Activated CD8-positive, alpha-beta memory T cell treated with anti-CD3 and anti-CD28 coated beads, Interleukin-2, amount 50 U/mL, for 24 hours (primary cell): ENCODE measurements at regions not wholly inside any gene's neighbourhood (a gene's known extent, or its start where the extent isn't known, plus 50 kb on each side); places are given as distances from the start of the nearest gene placed in this dataset.

ENCODE experiments used
- DNase-seq: peaks from one replicate; pipeline ENCODE4 v3.0.0-alpha.2; 2020; ENCODE audit errors: extremely low read depth

DNA sequence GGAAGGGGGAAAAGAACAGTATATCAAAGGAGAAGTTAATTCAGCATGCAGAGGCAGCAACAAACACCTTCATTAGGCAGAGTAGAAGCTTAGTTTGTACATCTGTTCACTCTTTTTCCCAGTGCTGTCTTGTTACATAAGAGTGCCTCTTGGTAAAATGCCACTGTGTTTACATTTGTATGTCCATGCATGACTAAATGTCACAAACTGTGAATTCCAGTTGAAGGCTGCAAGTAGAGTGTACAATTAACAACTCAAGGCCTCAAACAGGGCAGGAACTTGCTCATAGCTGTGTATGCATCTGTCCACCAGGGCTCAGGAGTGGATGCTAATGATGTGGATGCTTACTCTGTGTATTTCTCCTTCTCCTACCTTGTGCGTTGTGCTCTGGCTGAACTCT is 214.2 kb upstream of the TPM1 start:
- DNase-seq, result no peak

DNA sequence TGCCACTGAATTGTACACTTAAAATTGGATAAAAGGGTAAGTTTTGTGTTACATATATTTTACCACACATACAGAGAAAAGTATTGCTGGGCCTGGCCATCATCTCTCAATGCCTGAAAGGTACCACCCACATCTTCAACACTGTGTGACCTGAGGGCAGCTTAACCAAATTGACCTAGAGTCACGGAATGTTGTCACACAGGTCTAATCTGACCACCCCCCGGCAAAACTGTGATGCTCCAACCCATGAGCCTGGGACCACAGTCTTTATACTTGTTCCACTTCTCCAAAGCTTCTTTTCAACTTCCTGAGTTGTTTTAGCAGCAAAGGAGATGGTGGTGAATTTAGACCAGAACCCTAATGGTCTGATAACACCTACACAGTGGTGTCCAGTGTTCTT is 210.3 kb upstream of the TPM1 start:
- DNase-seq, result no peak

DNA sequence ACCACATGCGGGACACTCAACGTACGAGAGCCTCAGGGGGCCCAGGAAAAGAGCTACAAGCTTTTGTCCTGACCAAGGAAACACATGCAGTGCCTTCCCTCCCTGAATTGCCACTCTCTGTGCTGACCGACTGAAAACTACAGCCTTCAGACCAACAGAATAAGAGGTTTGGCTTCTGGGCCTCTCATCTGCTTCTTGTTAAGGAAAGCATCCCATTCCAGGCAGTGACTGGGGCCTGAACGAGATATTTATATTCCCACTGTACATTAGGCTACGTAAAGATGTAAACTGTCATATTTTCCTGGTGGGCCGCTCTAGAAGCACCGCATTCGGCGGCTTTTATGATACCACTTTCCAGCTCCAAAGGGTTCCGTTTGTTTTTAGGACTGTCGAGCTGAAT is 208.9 kb upstream of the TPM1 start:
- no peak for DNase-seq

DNA sequence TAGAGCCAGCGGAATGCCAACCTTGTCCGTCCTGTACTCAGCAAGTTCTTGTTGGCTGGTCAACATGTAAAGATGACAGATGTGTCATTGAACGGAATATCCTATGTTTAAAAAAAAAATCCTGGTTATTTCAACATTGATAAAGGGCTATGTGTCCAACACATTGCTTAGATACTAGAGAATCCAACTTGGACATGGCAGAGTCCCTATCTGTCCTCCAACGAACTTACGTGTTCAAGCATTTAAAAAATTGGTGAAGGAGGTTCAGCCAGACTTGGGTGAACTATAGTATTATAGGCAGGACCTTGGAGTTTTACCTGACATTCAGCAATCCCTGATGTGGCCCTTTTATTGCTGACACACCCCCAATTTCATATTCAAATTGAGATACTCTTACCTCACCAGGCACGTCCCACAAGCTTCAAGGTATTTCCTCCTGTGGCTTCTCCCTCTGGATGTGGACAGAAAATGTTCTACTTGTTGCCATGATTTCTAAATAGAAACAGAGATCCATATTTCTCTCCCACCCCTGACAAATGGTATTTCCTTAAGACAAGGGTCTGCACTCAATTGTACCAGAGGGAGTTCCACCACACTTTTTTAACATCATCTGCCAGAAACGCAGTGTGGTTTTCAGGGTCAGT is 207.7 kb upstream of the TPM1 start:
- no peak for DNase-seq

DNA sequence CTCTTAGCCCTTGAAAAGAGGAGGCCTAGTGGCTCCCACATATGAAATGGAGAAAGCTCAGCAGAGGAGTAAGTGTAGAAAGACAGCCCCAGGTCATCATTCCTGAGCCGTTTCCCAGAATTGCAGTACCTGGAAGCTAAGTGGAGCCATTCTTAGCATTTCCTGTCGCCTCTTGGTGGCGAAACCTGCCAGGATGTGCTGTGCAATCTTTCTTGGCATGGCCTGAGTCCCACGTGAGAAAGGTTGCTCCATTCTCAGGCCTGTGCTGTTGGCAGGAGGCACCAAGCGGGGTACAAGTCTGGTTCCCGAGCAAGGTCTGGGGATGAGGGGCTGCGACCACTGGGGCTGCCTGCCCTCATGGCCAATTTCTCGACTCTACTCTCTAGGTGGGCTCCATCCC is 207.2 kb upstream of the TPM1 start:
- no peak for DNase-seq

DNA sequence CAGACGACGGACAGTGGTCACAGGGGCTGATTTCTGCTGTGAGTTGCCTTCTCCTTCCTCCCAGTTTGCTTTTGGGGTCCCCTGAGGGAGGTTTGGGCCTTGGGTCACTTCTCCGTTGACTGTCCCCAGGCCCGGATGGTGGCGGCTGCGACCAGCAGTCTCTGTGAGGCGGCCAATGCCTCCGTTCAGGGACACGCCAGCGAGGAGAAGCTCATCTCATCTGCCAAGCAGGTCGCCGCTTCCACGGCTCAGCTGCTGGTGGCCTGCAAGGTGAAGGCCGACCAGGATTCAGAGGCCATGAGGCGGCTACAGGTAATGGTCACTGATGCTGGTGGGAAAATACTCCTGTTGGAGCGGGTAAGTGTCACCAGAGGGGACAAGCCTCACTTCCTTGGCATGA is 206.8 kb upstream of the TPM1 start:
- DNase-seq, result no peak

DNA sequence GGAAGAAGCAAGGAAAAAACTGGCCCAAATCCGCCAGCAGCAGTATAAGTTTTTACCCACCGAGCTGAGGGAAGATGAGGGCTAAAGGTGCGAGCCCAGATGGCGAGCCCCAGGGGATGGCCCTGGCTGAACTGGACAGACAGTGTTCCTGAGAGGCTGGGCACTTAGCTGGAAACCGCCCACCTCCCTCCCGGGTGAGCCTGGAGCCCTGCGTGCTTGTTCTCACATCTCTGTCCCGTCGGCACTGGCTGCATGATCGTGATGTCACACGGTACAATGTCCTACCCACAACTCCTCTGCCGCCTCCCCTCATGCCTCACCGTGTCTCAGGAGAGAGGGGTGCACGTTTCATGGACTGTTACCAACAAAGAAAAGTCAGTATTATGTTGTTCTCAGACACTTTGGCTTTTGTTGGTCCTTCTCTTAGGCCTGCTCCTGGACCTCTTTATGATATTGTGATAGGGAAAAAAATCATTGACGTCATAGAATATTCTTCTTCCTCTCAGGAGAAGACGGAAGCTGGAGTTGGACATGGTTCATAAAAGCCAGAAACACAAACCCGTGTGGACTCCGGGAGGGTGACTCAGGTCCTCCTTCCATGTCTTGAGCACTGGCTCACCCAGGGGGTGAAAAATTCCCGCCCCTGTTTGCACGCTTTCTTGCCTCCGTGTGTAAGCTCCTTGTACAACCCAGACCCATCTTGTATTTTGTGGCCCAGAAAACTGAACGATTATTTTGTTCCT is 201.8 kb upstream of the TPM1 start:
- DNase-seq, result no peak

DNA sequence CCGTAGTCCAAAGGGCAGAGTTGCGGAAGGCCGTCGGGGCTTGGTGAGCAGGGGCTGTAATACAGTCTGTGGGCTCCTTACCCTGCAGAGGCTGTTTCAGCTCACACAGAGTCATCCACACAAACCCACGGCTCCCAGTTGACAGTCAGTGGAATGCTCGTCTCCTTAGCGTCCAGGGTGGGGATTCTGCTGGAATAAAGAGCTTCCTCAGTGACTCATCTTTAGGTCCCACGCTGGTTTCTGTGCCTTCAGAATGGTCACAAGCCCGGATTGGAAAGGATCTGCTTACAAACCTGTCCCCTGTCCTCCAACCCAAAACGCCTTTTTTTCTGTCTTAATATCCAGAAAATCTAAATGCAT is 201.3 kb upstream of the TPM1 start:
- DNase-seq, result no peak

DNA sequence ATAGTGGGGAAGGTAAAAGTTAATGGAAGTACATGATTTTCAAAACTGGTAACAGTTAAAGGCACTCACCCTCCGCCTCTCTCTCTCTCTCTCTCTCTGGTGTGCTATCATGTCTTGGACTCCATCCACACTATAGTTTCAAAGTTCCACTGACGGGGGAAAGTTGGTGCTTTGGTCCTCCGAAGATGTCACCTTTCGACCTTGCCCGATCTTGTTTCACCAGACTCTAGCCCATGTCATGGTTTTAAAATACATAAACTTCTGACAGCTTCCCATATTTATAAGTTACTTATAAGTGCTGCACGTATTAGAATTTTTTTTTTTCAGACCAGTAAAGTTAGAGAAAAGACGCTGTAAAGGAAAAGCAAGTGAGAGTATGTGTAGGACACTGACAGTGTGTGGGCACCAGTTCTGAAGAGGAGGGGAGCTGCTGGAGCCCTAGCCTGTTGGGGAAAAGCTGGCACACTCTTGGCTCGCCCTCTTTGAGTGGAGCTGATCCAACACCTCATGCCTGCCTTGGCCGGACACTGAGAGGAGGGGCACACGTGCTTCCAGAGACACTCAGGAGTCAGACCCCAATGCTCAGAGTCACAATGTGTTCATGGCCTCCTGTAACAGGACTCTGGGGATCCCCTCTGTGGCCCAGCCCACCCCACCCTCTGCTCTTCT is 200.5 kb upstream of the TPM1 start:
- no peak for DNase-seq

DNA sequence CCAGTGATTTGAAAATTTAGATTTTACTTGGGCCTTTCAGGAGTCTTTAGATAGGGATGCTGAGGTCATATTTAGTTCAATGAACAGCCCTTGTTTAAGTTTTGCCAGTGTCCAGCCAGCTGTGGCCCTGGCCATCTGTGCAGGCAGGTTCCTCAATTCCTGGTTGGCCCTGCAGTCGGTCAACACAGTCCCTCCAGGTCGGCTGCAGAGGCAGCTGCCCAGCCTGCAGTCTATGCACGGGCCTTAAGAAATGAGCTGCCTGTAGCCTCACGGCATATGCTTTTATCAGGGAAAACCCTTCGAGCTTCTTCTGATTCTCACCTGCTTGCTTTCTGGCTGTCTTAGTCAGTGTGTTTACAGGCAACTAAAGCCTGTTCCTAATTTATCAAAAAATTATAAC is 199.2 kb upstream of the TPM1 start:
- DNase-seq, result no peak

DNA sequence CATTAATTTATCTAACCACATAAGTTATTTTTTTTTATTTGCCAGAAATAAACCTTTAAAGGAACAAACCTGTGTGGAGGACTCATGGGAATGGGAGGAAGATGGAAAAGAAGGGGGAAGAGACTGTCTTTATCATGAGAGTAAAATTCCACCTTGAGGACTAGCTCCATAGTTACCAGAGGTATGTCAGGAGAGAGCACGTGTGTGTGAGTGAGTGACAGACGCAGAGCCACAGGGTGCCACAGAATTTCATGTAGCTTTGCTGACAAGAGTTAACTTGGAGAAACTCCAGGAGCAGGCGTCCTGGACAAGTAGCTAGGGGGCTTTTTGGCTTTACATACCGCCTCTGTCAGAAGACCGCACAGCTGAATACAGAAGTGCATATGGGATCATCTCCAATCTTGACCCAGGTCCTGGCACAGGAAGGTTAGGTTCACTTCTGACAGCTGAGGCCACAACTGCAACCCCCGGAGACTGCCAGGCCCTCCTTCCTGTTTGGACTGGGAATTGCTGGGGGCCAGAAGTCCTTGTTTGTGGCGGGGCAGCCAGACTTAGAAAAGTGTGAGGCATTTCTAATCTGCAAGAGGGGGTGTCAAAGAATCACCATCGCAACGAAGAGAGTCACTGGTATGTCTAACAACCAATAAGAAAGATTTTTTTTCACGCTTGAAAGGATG is 197.8 kb upstream of the TPM1 start:
- DNase-seq, result no peak

DNA sequence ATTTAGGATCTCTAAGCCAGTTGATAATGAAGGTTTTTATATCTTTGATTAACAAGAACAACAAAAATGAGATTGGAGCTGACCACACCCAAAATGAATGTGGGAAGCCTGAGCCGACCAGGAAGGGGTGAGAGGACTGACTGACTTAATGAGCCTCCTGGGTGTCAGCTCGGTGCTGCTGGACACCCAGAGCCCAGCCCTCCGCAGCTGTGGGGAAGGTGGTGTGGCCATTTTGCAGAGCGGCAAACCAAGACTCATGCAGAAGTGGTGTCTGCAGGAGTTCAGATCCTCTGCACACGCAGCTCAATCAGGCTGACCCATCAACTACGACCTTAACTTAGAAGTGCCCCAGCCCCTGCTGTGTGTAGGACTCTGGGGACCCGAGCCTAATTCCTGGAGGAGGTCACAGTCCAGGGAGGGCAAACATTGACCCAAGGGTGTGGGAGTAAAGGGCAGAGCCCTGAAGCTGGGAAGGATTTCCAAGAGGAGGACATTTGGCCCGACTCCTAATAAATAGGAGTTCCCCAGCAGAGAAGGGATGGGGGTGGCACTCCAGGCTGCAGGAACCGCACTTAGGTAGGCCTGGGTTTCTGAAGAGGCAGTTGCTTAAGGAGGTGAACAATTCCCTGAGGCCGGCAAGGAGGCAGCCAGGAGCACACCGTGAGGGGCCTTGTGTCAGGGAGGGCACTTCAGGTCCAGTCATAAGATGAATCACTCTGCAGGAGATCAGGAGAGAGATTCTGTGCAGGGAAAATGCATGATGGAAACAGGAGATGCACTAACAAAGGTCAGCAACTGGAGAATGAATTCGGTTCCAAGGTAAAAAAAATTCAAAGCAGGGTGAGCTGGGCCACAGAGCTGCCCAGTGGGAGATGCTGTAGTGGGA is 197.1 kb upstream of the TPM1 start:
- no peak for DNase-seq

DNA sequence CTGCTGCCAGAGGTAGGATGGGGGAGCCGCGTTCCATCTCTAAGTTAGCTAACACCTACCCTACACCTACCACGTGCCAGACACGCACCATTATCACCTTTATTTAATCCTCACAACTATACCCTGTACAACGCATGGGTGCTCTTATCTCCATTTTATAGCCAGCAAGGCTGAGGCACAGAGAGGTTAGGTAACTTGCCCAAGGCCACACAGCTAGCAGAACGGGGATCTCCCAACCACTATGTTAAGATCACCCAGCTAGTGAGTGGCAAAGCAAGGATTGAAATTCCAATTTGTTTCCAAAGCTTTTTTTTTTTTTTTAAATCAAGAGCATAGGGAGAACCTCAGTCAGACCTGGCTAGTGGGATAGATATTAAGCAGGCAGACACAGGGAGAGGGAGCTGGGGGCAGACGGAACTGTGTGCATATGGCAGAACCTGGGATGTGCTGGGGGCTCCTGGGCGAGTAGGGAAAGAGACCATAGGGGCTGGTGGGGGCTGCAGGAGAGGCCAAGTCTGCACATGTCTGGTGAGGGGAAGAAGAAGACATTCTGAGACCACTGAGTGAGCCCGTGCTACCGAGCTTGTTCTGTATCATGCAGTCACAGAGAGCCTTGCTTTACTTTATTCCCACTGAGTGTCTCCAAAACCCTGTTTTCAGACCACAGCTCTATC is 196.3 kb upstream of the TPM1 start:
- DNase-seq, result no peak

DNA sequence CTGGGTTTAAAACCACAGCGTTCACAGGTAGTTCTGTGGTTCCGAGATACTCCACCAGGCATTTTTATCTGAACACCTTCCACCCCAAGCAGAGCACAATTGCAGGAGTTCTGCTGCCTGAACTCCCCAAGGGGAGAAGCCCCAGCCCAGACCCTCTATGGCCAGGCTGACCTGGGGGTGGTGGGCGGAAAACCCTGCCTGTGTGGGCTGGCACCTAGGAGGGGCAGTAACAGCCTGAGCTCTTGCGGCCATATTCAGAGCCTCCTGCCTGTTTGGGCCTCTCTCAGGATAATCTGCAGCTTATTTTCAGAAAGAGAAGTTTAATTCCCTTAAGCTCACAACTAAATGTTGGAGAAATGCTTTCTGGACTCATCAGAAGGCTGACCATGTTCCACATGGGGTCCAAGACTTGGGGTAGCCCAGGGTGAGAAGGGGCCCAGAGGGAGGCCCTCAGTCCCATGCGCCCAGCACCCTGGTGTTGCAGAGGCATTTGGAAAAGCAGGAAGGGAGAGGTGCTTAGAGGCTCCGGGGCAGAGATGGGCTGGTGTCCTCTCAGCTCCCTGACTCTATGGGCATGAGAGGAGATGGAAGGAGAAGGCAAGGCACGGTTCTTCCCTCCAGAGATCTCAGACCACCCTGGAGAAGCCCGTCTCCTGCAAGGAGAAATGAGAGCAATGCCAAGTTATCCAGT is 195.6 kb upstream of the TPM1 start:
- no peak for DNase-seq

DNA sequence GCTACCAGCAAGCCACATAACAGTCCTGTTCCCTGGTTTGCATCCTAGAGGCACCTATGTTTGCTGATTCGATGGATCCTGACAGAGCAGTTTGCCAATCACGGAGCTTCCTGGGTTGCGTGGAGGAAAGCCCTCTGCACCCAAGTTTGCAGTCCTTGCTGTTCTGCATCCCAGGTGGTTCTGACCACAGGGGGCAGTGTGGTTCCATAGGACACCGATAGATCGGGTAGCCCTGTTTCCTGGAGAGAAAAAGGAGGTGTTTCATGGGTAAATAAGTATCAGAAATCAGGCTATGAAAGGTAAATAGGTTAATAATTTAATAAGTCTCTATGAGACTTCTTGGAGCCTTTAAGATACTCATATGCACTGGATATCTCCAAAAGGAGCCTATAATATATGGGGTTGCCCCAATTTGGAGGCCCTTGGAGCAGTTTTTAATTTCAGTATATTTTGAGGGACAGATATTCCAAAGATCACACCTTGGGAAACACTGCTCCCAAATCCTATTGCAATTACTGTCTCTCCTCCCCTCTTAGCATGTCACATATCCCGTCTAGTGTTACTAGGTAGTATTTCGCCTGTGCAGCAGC is 194.6 kb upstream of the TPM1 start:
- DNase-seq, result peak; percentile 8

DNA sequence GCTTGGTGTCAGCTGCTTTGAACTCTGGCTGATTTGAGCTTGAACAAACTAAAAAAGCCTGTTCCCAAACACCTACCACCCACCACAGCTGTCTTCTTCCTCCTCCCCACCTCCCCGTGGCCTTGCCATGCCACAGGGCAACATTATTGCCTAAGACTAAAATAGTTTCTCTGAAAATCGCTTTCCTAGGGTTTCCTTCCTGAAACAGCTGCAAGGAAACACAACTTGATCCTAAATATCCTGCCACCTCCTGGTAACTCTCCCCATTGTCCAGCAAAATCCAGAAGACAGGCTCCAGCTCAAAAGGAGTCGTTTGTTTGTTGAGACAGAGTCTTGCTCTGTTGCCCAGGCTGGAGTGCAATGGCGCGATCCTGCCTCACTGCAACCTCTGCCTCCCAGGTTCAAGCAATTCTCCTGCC is 193.9 kb upstream of the TPM1 start:
- DNase-seq, result no peak

DNA sequence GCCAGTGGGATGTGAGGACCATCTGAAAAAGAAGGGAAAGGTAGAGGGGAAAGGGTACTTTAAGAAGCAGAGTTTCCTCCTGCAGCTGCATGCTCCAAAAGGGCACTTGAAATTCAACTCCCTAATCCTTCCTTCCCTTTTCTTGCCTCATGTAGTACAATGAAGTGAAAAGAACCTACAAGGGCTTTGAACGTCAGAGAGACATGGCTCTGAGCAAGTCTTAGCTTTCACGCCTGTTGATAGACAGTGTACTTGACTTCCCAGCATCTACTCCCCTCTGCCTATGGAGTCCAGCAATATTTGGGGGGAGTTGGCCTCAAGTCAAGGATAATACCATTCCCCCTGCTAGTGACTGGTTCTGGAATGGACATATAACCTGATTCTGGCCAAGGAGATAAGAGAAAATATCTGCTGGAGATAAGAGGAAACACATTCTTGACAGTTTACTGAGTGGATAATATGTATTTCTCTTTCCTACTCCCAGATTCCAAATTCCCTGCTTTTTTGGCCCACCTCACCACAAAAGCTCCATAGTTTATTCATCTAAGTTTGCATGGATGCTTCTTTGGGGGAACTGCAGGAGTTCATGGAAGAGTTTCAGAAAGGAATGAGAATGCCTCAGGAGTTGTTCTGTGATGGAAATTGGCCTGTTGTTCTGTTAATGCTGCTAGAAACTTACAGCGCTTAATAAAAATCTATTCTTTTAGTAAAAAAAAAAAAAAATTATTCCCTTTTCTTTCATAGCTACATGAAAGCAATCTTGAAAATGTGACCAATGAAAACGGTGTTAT is 193.0 kb upstream of the TPM1 start:
- DNase-seq, result no peak

DNA sequence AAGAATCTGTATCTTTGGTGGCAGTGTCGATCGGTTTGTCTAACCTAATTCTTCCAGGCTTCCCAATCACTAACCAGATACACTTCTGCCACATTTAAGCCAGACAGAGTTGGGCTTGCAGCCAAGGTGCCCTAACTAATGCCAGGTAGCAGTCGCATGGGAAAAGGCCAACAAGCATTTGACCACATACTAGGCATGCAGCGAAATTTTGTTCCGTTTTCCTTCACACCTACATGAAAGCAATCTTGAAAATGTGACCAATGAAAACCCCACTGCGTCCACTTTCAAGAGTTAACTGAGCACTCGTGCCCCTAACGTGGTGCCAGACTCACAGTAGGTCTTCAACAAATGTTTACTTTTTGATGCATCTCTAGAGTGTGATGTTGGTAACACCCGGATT is 192.2 kb upstream of the TPM1 start:
- DNase-seq, result no peak

DNA sequence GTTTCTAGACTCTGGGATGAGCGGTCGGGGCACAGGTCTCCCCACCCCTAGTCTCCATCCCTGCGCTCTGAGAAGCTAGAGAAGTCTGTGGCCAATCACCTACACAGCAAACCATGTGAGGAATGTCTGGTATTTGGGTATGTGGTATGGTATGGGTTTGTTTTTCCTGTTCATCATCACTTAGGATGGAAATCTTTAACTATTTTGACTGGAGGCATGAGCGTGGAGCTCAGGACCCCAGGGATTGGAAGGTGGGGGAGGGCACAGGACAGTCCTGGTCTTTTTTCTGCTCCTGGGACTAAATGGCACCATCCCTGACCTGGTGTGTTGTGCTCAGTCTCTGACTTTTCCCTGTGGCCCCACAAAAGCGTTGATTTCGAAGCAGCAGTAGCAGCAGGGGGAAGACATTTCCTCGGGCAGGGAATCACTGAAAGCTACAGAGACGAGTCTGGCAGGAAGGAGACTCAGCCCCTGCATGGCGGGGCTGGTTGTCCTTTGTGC is 191.7 kb upstream of the TPM1 start:
- no peak for DNase-seq
